K562 (cell line): ENCODE measurements at regions not wholly inside any gene's neighbourhood (a gene's known extent, or its start where the extent isn't known, plus 50 kb on each side); places are given as distances from the start of the nearest gene placed in this dataset.

Experiments
- CBFA2T3 ChIP-seq: fragments of 450-650 bp; IDR thresholded peaks from 2 replicates; pipeline ENCODE4 v1.6.1; 2017
- DNMT1 ChIP-seq: fragments of 450-650 bp; IDR thresholded peaks from 2 replicates; pipeline ENCODE4 v1.6.1; 2016; ENCODE audit warnings: antibody characterized with exemption, mild to moderate bottlenecking
- ELF1 ChIP-seq: fragments of 200-800 bp; sonication (Bioruptor generic); IDR thresholded peaks from 2 replicates; pipeline ENCODE4 v1.6.1; 2016; ENCODE audit warnings: missing genetic modification characterization, missing compliant biosample characterization
- HOMEZ ChIP-seq: fragments of 250-450 bp; sonication (Bioruptor Pico); IDR thresholded peaks from 2 replicates; pipeline ENCODE4 v1.4.0; 2020; ENCODE audit warnings: mild to moderate bottlenecking, moderate library complexity
- NEUROD1 ChIP-seq: fragments of 150-350 bp; IDR thresholded peaks from 2 replicates; pipeline ENCODE4 v1.6.1; 2014; ENCODE audit warnings: borderline replicate concordance, low read length, low read depth; ENCODE audit not compliant: partially characterized antibody
- SNAPC5 ChIP-seq: fragments of 250-450 bp; sonication (Bioruptor Pico); IDR thresholded peaks from 2 replicates; pipeline ENCODE4 v1.8.0; 2021; ENCODE audit warnings: moderate library complexity, mild to moderate bottlenecking, inconsistent platforms
- TAF1 ChIP-seq: IDR thresholded peaks from 2 replicates; pipeline ENCODE4 v1.6.1; 2011; ENCODE audit warnings: mild to moderate bottlenecking, low read length, moderate library complexity; ENCODE audit not compliant: insufficient read depth, control insufficient read depth, severe bottlenecking; ENCODE audit errors: extremely low read depth
- U2AF2 ChIP-seq: fragments of 200-400 bp; formaldehyde crosslinking; optimal IDR thresholded peaks from 2 replicates; pipeline ENCODE3; 2017; ENCODE audit warnings: low read depth, mild to moderate bottlenecking, low read length
- ZBTB40 ChIP-seq, 2 experiments: fragments of 450-650 bp in 1 of 2; sonication (generic) in 1 of 2; formaldehyde crosslinking in 1 of 2; IDR thresholded peaks; 2 replicates each; pipeline versions ENCODE4 v1.7.1 to v1.9.0; 2016 to 2022; ENCODE audit warnings: inconsistent platforms in 1 of 2, mild to moderate bottlenecking in 1 of 2, missing genetic modification reagents in 1 of 2
- TF ChIP-seq, protein P1 (sequence below): fragments of 250-450 bp; sonication (Bioruptor Pico); IDR thresholded peaks from 2 replicates; pipeline ENCODE4 v1.8.0; 2022; ENCODE audit warnings: inconsistent platforms

DNA sequence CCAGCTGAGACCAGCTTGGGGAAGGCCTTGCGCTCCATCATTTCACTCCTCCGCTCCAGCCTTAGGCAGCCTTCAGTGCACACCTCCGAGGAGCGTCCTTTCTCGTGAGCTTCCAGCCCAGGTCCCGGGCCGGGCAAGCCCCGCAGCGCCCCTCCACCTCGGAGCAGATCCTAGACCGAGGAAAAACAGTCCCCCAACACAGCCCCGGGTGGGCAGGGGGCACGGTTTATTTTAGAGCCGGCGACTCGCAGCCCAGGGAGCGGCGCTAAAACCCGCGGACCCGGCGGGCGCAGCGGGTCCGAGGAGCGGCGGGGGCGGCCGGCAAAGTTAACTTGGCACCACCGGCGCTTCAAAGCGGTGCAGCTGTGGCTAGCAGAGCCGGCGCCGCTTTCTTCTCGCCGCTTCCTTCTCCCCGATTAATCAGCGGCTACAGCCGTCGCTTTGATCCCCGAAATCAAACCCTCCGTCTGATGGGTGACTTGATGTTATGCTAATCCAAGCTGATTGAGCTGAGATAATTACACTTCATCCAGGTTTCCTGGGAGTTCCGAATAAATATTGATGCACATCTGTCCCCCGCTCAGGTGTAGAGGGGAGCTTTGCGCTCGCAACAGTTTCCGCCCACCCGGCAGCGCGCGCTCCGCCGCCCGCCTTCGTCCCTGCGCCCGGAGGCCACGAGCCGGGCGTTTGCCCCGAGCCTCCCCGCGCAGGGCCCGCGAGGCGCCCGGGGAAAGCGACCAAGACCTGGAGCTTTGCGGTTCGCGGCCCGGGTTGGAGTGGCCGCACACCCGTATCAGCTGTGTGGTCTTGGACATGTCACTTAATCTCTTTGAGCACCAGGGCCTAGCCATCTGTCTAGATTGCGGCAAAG is 192.7 kb downstream of the BUD13 start (continued):
- TF ChIP-seq ZBTB40 (IDR thresholded peaks at IDR 0.05): no peak
- no peak for TF ChIP-seq ZBTB40 (CRISPR knock-in tag; IDR thresholded peaks at IDR 0.05)
- TF ChIP-seq NEUROD1: no peak
- no peak for TF ChIP-seq HOMEZ (CRISPR knock-in tag)
- no peak for TF ChIP-seq U2AF2
- TF ChIP-seq ELF1 (tag): no peak
- TF ChIP-seq SNAPC5 (CRISPR knock-in tag): no peak
- TF ChIP-seq CBFA2T3: no peak
- TF ChIP-seq TAF1: no peak
- TF ChIP-seq, protein P1, sequence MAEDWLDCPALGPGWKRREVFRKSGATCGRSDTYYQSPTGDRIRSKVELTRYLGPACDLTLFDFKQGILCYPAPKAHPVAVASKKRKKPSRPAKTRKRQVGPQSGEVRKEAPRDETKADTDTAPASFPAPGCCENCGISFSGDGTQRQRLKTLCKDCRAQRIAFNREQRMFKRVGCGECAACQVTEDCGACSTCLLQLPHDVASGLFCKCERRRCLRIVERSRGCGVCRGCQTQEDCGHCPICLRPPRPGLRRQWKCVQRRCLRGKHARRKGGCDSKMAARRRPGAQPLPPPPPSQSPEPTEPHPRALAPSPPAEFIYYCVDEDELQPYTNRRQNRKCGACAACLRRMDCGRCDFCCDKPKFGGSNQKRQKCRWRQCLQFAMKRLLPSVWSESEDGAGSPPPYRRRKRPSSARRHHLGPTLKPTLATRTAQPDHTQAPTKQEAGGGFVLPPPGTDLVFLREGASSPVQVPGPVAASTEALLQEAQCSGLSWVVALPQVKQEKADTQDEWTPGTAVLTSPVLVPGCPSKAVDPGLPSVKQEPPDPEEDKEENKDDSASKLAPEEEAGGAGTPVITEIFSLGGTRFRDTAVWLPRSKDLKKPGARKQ (CRISPR knock-in tag): no peak
- TF ChIP-seq DNMT1: no peak
